Large intestine (tissue), 3 donors: ENCODE measurements at regions not wholly inside any gene's neighbourhood (a gene's known extent, or its start where the extent isn't known, plus 50 kb on each side); places are given as distances from the start of the nearest gene placed in this dataset.
"Not testable (repeated sequence)": the region's sequence is repeated elsewhere in the genome, so short reads cannot be mapped to it uniquely, and the experiment has no call there.

Source experiments
- DNase-seq, 2 donors: peaks; one replicate each; pipeline versions ENCODE4 v3.0.0 to v3.0.0-alpha.2; 2013
- H3K27ac ChIP-seq: one replicate; pipeline ENCODE4 v1.5.1; 2013; ENCODE audit warnings: low read length
- H3K27me3 ChIP-seq: 2 replicates; pipeline ENCODE4 v1.6.1; 2013; ENCODE audit warnings: low read length; ENCODE audit not compliant: control insufficient read depth, insufficient read depth
- H3K36me3 ChIP-seq: 2 replicates; pipeline ENCODE4 v1.6.1; 2013; ENCODE audit warnings: low read length; ENCODE audit not compliant: control insufficient read depth, insufficient read depth
- H3K4me1 ChIP-seq: one replicate; pipeline ENCODE4 v1.6.1; 2013; ENCODE audit warnings: low read length; ENCODE audit not compliant: control insufficient read depth, insufficient read depth
- H3K4me3 ChIP-seq: one replicate; pipeline ENCODE4 v1.5.1; 2013; ENCODE audit warnings: low read length
- H3K9me3 ChIP-seq: one replicate; pipeline ENCODE4 v1.6.1; 2013; ENCODE audit warnings: mild to moderate bottlenecking, low read depth, low read length, moderate library complexity; ENCODE audit not compliant: control insufficient read depth
- WGBS: methylation state at CpG from one replicate; pipeline ENCODE4 v1.1.5; 2013; ENCODE audit warnings: low lambda C conversion rate; ENCODE audit not compliant: insufficient coverage; 5-methylcytosine and 5-hydroxymethylcytosine counted together

- not testable (repeated sequence) for H3K36me3 ChIP-seq, H3K27me3 ChIP-seq, H3K9me3 ChIP-seq, H3K4me1 ChIP-seq, DNase-seq, H3K4me3 ChIP-seq, H3K27ac ChIP-seq
- no CpG with 5 or more reads among the region's 15 CpGs for WGBS
Observed at GRCh38 chr4:27075603-27076002, 215.0 kb downstream of the STIM2 start.

GRCh38 chr4:27078934-27079455, 218.4 kb downstream of the STIM2 start:
- Histone ChIP-seq H3K4me3 (no peak overlapping the region), H3K27ac (no peak overlapping the region), H3K9me3 (no peaks in the 10 kb centered on the region), H3K4me1 (no peaks in the 10 kb centered on the region), H3K36me3 (no peaks in the 10 kb centered on the region), H3K27me3 (peaks cover 18% of the 10 kb centered on the region)
- WGBS, result no CpG with 5 or more reads among the region's 4 CpGs
- DNase-seq, result no peak

GRCh38 chr4:27081675-27082586, 221.3 kb downstream of the STIM2 start:
- H3K36me3 ChIP-seq, result no peaks in the 10 kb centered on the region
- no peak overlapping the region for H3K4me3 ChIP-seq

GRCh38 chr4:27082776-27083175, 222.1 kb downstream of the STIM2 start:
- Histone ChIP-seq H3K27me3 (peaks cover 46% of the 10 kb centered on the region), H3K36me3 (no peaks in the 10 kb centered on the region), H3K27ac (no peak overlapping the region), H3K4me3 (no peak overlapping the region), H3K4me1 (peaks cover 5% of the 10 kb centered on the region), H3K9me3 (no peaks in the 10 kb centered on the region)
- WGBS, result 87% methylated on average over 2 of the region's 4 CpGs
- no peak for DNase-seq

More at GRCh38 chr4:27081675-27082586, 221.3 kb downstream of the STIM2 start:
- Histone ChIP-seq H3K27me3 (peaks cover 46% of the 10 kb centered on the region), H3K27ac (no peak overlapping the region), H3K4me1 (peaks cover 5% of the 10 kb centered on the region), H3K9me3 (no peaks in the 10 kb centered on the region)
- WGBS, result 83% methylated on average over 1 of the region's 6 CpGs
- no peak for DNase-seq

DNA sequence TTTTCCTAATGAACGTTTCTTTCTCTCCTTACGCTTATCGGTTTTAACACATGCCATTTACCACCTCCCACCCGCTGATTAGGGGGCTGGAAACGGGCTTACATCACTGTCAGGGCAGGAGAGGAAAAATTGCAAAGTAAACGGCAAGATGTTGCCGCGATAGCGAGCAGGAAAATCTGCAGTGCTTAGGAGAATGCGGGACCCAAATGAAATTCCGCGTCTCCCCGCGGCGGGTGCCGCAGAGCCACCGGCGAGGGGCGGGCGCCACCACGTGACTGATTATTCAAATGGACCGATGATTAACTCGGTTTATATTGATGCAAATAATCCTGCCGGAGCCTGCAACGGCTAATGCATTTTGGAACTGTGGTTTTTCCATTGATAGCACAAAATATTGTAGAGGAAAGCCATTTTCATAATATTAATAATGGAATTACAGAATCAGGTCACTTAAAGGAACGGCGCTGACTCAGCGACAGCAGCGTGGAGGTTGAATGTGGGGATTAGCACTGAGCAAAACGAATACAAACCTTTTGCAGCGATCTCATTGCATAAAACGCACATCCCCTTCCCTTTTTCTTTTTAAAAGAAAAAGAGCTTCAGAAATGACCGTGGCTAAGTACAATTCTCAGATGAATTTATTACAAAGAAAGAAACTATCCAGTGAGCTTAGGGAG, 224.2 kb downstream of the STIM2 start:
- Histone ChIP-seq H3K27ac (no peak overlapping the region), H3K4me3 (peak overlapping the region; percentile 21), H3K27me3 (peaks cover 48% of the 10 kb centered on the region), H3K36me3 (no peaks in the 10 kb centered on the region), H3K4me1 (peaks cover 5% of the 10 kb centered on the region), H3K9me3 (no peaks in the 10 kb centered on the region)
- no CpG with 5 or more reads among the region's 33 CpGs for WGBS
- no peak for DNase-seq

DNA sequence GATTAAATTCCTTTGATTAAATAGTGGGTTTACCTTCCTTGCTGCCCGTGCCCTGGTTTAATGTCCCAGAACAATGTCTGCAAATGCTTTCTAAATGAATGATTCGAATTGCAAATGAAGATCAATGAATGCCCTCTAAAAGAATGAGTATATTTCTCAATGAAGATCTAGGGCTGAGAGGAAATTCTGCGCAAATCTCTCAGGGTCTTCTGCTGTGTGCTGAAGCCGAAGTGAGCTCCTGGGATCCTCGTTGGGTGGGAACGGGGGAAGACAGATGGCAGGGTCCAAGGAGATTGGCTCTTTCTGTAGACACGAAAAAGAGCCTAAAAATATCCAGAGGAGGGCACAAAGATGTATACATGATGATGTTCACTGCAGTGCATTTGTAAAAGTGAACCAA, 224.8 kb downstream of the STIM2 start:
- H3K4me3 ChIP-seq, result no peak overlapping the region
- H3K27ac ChIP-seq, result no peak overlapping the region
- H3K9me3 ChIP-seq, result no peaks in the 10 kb centered on the region
- H3K27me3 ChIP-seq, result peaks cover 54% of the 10 kb centered on the region
- DNase-seq, result no peak
- peaks cover 5% of the 10 kb centered on the region for H3K4me1 ChIP-seq
- WGBS, result no CpG with 5 or more reads among the region's 7 CpGs
- H3K36me3 ChIP-seq, result no peaks in the 10 kb centered on the region

- H3K27ac ChIP-seq, result no peak overlapping the region
- no peak overlapping the region for H3K4me3 ChIP-seq
- no peaks in the 10 kb centered on the region for H3K36me3 ChIP-seq
- peaks cover 62% of the 10 kb centered on the region for H3K27me3 ChIP-seq
- peaks cover 5% of the 10 kb centered on the region for H3K4me1 ChIP-seq
- WGBS, result 90% methylated on average over 2 of the region's 8 CpGs
- H3K9me3 ChIP-seq, result no peaks in the 10 kb centered on the region
- DNase-seq, result no peak
Observed at GRCh38 chr4:27087306-27088045, 226.8 kb downstream of the STIM2 start.

GRCh38 chr4:27088491-27088890, 227.8 kb downstream of the STIM2 start:
- Histone ChIP-seq H3K9me3 (no peaks in the 10 kb centered on the region), H3K36me3 (no peaks in the 10 kb centered on the region), H3K4me3 (no peak overlapping the region), H3K27ac (no peak overlapping the region), H3K27me3 (peaks cover 55% of the 10 kb centered on the region), H3K4me1 (peaks cover 5% of the 10 kb centered on the region)
- no CpG with 5 or more reads among the region's 5 CpGs for WGBS
- DNase-seq, result no peak

GRCh38 chr4:27089186-27089585, 228.5 kb downstream of the STIM2 start:
- H3K9me3 ChIP-seq, result no peaks in the 10 kb centered on the region
- DNase-seq, result no peak
- H3K27ac ChIP-seq, result no peak overlapping the region
- peaks cover 5% of the 10 kb centered on the region for H3K4me1 ChIP-seq
- H3K4me3 ChIP-seq, result no peak overlapping the region
- no CpG with 5 or more reads among the region's 5 CpGs for WGBS
- H3K36me3 ChIP-seq, result no peaks in the 10 kb centered on the region
- H3K27me3 ChIP-seq, result peaks cover 48% of the 10 kb centered on the region

GRCh38 chr4:27090406-27090805, 229.8 kb downstream of the STIM2 start:
- H3K4me3 ChIP-seq, result no peak overlapping the region
- H3K9me3 ChIP-seq, result no peaks in the 10 kb centered on the region
- WGBS, result 40% methylated on average over 3 of the region's 6 CpGs
- H3K27me3 ChIP-seq, result peaks cover 35% of the 10 kb centered on the region
- H3K36me3 ChIP-seq, result no peaks in the 10 kb centered on the region
- no peak overlapping the region for H3K27ac ChIP-seq
- DNase-seq, result no peak
- H3K4me1 ChIP-seq, result no peaks in the 10 kb centered on the region
